Right lobe of liver (tissue), 4 donors: ENCODE measurements at regions not wholly inside any gene's neighbourhood (a gene's known extent, or its start where the extent isn't known, plus 50 kb on each side); places are given as distances from the start of the nearest gene placed in this dataset.

Experiments used
- POLR2A ChIP-seq: fragments of 450-650 bp; IDR thresholded peaks from one replicate; pipeline ENCODE4 v1.6.1; 2017; ENCODE audit warnings: antibody characterized with exemption, mild to moderate bottlenecking
- TF ChIP-seq, protein P1 (sequence below), 4 donors: fragments of 200-600 bp in 3 of 4; fragments of 450-650 bp in 1 of 4; IDR thresholded peaks; one replicate each; pipeline versions ENCODE4 v1.5.1 to v1.8.0; 2016 to 2022; ENCODE audit warnings: antibody characterized with exemption in 4 of 4, mild to moderate bottlenecking in 2 of 4
- donor health status: DM: no; HTN: no; CAD: no.
- donor health status: DM: no; HTN: no; CAD: no.
- donor health status: DM: no; HTN: yes; CAD: no.

GRCh38 chr1:208595745-208596144 is 351.6 kb upstream of the PLXNA2 start:
- TF ChIP-seq, protein P1, sequence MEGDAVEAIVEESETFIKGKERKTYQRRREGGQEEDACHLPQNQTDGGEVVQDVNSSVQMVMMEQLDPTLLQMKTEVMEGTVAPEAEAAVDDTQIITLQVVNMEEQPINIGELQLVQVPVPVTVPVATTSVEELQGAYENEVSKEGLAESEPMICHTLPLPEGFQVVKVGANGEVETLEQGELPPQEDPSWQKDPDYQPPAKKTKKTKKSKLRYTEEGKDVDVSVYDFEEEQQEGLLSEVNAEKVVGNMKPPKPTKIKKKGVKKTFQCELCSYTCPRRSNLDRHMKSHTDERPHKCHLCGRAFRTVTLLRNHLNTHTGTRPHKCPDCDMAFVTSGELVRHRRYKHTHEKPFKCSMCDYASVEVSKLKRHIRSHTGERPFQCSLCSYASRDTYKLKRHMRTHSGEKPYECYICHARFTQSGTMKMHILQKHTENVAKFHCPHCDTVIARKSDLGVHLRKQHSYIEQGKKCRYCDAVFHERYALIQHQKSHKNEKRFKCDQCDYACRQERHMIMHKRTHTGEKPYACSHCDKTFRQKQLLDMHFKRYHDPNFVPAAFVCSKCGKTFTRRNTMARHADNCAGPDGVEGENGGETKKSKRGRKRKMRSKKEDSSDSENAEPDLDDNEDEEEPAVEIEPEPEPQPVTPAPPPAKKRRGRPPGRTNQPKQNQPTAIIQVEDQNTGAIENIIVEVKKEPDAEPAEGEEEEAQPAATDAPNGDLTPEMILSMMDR (IDR thresholded peaks at IDR 0.05): no peak
- no peak for TF ChIP-seq POLR2A
